Frontal cortex (tissue), 3 donors: ENCODE measurements at regions not wholly inside any gene's neighbourhood (a gene's known extent, or its start where the extent isn't known, plus 50 kb on each side); places are given as distances from the start of the nearest gene placed in this dataset.

Source experiments
- DNase-seq, 2 donors: peaks; one replicate each; pipeline ENCODE4 v3.0.0; 2012; ENCODE audit warnings: low spot score in 2 of 2
- FAIRE-seq: peaks from 2 replicates; lab custom pipeline; 2012; peaks lifted over from hg19 to GRCh38; lab: Jason Lieb, UNC
- donor health status: control.
- donor health status: control.
- donor health status: control.

DNA sequence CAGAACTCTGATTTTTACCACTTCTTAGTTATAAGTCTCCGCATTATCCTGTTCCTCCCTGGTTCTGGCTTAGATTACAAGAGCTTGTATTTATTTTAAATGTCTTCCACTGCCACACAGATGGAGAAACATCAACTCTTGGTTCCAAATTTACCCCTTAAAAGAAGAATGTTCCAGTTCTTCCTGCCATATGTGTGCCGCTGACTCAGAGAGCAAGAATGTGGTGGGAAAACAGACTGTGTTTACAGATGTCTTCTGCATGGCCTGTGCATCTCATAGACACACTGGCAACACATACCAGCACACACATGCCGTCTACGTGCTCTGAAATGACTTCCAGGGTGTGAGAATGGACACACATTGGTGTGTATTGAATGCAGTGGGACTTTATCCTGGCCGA, 383.0 kb downstream of the LRIG3 start:
- DNase-seq, result no peak
- no peak for FAIRE-seq

DNA sequence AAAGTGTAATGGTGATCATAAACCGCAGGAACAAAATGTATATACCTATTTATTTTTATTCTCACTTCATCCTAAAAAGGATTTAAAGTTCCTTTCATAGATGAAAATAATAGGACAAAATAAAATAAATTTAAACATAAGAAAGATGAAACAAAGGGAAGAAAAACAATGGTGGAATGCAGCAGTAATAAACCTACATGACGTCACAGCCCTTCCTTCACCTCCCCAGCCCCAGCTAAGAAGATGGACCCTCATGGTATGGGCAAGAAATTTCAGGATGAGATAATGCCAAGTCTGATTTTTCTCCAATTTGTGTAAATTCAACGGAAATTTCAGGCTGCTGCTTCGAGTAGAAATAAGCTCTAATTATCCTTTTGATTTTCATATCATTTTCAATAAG, 381.0 kb downstream of the LRIG3 start:
- DNase-seq (no peak), FAIRE-seq (no peak)

DNA sequence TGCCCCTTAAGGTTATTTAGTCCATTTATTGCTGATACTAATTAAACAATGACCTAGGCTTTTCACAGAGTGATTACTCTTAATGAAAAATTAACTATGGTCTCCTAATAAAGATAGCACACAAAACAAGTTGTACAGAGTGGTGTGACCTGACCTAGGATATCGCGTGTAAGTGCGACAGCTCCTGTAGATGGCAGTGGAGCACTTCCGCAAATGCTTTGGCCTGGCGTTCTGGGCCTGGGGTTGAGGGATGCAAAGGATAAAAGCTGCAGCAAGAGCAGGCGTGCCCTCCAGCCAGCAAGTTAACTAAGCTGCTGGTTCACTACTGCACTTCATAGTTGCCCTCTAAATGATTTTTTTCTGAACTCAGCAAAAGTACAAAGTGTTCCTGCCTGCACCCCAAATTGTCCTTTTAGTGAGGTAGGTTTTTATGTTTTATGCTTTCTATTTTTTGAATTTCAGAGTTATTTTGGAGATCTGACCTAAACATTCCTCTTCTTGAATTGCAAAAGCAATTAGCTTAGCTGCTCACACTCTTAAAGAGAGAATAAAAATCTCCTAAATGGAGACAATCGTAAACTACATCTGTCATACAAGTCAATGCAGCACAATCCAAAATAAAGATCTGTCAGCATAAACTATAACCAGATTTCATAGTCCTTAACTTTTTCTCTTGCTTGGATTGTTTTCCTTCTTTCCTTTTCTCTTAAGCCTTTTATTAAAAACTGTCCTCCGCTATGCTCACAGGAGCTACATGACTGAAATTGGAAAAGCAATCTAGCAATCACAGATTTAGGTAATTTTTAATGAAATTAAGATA, 379.6 kb downstream of the LRIG3 start:
- FAIRE-seq, result no peak

DNA sequence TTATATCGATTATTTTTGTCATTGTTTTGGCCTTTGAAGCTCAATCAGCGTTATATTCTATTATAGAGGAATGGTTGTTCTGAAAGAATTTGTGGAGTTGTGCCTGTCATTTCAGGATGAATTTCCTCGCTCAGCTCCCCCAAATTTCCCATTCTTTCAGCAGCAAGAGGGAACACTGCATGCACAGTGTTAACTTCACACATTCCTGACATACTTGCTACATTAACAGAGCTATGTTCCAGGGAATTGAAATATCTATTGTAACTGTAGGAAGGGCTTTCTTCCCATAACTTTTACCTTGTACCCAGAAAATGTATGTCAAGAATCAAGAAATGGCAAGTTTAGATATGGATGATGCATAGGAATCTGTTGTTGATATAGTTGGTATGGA, 379.0 kb downstream of the LRIG3 start:
- no peak for FAIRE-seq
- no peak for DNase-seq

More for the DNA sequence above, 379.6 kb downstream of the LRIG3 start:
- DNase-seq, result peak in 1 of 2 donors; percentile 8

DNA sequence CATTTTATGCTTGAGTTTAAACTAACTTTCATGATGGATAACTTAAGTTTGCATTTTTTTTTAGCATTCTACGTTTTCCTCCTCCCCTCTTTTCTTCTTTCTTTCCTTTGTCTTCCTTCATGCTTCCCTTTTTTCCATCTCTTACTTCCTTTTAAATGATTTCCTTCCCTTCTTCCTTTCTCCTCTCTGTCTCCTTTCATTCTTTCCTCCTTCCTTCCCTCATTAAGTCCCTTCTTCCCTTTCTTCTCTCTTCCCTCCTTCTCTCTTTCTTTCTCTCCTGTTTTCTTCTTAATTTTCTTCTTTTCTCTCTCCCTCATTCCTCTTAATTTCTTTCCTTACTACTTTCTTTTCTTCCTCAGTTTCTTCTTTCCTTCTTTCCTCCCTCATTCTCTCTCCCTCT, 376.0 kb downstream of the LRIG3 start:
- no peak for FAIRE-seq
- no peak for DNase-seq

DNA sequence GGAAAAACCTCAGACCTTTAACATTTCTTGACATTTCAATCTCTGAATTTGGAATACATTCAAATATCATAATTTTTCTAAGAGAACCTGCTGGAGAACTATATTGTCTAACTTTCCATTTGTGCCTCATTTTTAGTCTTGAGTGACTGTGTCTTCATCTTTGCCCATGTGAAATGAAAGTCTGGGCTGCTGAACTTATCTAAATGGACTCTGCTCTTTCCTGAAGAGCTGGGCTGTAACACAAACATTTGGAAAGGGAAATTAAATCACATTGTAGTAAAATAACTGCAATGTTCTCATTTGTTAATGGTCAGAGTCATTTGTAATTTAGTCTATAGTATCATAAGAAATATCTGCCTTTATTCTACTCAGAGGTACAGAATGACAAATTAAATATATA, 373.1 kb downstream of the LRIG3 start:
- no peak for DNase-seq
- no peak for FAIRE-seq

DNA sequence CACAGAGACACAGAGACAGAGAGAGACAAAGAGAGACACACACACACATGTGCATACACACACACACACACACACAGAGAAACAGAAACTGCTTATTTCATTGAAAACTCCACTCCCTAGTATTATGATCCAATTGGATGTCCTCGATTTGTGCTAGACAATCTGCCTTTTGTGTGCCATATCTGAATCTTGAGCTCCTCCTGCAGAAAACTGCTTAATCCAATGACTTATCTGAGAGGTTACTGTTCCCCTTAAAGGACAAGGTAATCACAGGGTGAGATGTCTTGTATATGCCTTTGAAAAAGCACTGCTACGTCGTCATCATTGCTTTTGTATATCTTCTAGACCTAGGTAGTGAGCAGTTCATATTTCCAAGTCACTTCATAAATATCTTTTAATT, 371.5 kb downstream of the LRIG3 start:
- DNase-seq (no peak), FAIRE-seq (no peak)

DNA sequence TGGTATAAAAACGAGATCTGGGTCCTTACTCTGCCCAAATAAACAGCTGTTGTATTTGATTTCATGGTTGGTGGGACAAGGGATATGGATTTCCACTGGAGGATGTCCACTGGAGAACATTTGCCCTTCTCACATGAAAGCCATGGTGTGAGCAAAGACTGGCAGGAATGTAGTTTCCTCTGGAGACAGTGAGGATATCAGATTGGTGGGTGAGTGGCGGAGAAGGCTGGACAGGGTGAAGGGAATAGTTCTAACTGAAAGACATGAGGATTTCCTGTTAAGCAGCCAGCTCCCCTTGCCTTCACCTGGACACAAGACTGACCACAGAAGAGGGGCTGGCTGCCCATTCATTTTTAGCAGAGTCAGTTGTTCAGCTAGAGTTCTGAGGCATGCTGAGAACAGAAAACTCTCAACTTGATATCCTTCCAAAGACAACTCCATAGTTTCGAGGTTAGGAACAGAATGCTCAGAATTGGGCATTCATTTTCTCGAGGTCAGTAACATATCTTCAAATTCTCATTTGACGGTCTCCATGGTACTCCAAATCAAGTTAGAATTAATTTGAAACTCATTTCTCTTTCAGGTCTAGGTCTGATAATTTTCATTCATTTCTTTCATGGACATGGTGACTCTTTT, 365.7 kb downstream of the LRIG3 start:
- DNase-seq, result no peak

DNA sequence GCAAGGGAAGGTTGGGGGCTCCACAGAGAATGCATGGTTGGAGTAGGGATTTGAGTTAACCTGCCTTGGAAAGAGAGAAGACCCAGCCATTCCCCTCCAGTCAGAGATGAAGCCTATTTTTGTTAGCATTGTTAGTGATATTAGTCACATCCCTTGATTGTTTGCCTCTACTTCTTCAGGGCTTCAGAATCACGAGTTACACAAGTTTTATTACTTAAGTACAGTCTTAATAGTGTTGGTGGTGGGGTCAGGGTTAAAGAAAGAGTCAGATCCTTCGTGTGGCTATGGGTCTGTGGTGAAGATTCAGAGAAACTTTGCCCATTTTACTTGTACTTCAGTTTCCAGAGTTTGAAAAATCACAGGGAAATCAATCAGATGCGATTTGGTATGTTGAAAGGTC, 363.1 kb downstream of the LRIG3 start:
- no peak for DNase-seq
- no peak for FAIRE-seq

More for the DNA sequence above, 365.7 kb downstream of the LRIG3 start:
- no peak for FAIRE-seq

DNA sequence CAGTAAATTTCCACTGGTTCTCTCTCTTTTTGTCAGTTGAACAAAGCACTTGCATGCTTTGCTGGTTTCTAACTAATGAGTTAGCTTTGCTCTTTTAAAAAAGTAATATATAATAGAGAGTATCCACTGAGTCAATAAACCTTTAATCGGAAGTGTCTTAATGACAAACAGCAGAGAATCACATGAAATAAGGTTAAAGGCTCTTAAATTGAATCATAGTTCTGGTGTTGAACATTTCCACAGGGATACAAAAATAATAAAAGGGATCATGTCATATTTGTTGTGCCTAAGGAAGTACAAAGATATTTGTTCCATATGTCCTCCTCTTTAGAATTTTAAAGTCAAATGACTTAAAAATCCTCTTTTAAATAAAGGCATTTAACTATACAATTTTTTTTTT, 362.6 kb downstream of the LRIG3 start:
- FAIRE-seq (no peak), DNase-seq (no peak)

DNA sequence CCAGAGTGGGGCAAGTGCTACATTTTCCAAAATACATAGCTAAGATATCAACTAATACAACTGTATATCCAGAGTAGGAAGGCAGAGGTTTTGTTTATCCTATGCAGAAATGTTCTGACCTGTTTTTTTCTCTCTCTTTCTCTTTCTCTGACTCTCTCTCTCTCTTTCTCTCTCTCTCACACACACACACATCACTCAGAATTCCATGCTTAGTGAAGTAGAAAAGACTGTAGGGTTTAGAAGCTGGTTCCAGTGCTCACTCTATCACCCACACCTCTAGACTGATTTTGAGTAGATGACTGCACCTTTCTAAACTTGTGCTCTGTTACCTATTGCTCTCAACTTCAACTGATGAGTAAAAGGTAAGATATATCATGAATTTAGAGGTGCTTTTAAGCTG, 356.7 kb downstream of the LRIG3 start:
- no peak for DNase-seq
- no peak for FAIRE-seq

DNA sequence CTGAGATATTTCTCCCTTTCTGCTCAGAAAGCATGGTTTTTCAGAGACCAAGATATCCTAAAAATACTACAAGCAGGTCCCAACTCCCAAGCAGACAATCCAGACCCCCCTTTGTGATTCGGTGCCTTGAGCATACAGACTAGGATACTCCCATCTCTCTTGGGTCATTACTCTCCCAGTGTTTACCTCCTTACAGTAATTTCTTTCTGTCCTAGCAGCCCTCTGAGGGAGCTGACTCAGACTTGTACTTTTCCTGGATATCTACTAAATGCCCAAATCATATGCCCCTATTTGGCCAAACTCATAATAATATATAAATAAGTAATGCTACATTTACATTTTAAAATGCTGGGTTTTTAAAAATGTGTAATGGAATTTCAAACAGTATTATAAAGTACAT, 355.6 kb downstream of the LRIG3 start:
- FAIRE-seq, result no peak

DNA sequence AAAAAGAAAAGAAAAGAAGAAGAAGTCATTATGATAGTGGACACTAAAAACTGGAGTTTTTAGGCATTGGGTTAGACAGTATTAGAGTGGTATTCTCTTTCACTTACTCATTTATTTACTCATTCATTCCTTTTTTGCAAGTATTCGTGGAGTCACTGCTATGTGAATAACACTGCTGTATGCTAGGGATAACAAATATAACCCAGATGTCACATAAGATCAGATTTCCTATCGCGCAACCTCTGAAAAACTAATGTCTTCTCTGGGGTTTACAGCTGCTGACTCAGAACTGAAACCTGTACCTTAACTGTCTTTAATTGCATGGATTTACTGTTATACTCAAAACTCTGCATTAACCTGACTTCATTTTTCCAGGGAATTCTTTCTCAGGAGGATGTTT, 353.7 kb downstream of the LRIG3 start:
- no peak for DNase-seq

More for the DNA sequence above, 355.6 kb downstream of the LRIG3 start:
- peak in 1 of 2 donors; percentile 10 for DNase-seq

DNA sequence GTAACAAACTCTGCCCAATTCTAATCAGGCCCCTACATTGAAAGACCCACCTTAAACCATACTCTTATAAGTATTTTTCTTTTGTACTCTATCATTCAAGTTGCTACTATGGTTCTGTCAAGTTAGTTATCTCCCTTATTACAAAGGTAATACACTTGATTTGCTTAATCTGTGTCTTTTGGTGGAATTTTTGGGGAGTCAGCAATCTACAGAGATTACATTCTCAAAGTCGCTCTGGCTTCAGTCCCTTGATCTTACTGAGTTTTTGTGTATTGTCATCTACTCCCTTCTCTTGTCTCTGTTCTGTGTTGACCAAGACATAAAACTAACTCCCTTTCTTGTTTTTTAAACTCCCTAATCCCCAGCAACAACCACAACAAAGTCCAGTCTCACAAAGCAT, 353.1 kb downstream of the LRIG3 start:
- DNase-seq (no peak), FAIRE-seq (no peak)

More for the DNA sequence above, 353.7 kb downstream of the LRIG3 start:
- FAIRE-seq, result no peak

DNA sequence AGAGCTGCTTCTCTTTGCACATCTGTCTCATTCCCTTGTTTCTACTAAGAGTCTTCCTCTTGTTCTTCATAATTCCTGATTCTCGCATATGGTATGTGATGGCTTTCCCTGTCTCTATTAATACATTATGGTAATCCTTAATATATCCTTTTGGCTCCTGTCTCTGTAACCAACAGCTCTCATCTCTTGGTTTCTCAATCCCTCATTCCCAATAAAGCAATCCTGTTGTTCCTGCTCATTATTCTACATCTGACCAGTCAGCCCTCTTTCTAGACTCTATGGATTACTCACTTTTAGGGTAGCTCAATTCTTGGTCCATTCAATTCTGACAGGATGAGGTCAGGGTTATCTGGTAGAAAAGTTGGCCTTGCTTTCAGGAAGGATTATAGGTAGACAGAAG, 349.9 kb downstream of the LRIG3 start:
- no peak for DNase-seq
- FAIRE-seq, result no peak

DNA sequence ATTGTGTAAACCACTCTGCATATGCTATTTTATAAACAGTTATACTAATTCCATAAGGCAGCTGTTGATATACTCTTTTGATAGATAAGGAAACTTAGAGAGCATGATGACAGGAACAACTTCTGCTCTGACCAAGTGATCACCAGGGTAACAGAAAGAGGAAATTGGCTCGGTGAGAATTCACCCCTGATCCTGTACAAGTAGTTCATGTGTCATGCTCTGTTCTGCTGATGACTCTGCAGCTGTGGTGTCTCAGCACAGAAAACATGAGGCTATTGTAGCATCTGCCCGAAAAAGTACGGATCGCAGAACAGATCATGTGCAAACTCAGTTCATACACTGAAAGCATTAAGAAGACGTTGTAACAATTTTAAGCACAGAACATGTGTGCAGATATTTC, 345.0 kb downstream of the LRIG3 start:
- FAIRE-seq, result no peak
- DNase-seq, result no peak

DNA sequence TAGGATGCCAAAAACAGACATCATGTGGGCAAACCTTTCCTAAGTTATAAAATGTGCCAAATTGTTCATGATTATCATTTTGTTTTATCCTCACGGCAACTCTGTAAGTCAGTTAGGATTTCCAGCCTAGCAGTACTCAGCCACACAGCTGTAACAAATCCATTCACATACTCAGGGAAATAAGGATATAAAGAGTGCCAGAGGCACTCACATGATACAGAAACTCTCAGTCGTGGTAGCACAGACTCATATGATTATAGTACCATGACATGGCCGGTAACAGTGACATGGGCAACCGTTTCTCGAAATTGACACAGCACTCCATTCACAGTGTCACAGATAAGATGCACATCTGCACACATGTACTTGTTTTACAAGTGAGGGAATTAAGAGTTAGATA, 344.2 kb downstream of the LRIG3 start:
- no peak for FAIRE-seq
- no peak for DNase-seq

DNA sequence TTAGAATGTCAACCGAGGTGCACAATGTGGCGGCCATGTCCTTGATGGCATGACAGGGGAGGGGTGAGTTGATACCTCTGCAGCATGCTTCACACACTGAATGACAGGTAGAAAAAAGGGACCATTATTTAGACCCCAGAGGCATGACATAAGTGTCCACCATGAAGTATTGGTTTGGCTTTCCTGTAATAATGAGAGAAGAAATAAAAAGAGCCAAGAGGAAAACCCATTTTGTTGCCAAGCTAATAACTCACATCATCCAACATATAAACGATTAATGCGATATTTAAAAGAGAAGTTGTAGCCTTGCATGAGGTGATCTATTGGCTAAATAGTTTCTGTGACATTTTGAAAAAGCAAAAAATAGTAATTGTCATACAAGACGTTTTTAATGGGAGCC, 343.4 kb downstream of the LRIG3 start:
- no peak for FAIRE-seq
- DNase-seq, result no peak

DNA sequence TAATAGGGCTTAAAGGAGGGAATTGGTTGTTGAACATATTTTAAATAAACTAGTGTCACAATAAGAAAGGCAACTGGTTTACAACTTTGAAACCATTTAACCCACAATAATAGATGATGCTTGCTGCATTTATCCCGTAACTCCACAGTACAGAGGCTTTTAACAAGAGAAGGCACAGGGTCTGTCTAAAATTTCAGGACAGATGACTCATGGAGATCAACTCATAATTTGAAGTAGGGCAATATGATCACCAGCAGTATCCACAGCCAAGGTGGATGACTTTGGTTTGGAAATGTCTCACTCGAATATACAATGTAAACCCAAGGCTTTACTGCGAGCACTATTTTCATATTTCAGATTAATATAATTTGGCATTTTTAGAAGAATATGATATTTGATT, 340.2 kb downstream of the LRIG3 start:
- DNase-seq, result no peak
- no peak for FAIRE-seq

DNA sequence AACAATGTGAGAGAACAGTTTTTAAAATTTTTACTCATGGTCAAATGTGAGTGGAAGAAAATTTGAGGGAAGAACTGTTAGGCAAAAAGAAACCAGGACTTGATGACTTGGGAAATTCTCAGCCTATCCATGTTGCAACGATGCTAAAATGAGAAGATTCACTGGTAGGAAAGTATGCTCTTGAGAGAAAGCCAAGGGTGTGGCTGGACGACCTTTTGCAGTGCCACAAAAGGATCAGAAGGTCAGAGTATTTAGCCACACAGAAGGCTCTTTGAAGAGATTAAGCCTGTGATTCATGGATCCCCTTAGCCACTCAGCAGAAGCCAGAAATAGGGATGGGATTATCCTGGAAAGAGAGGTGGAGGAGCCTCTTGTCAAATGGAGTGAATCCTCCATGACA, 336.8 kb downstream of the LRIG3 start:
- FAIRE-seq (no peak), DNase-seq (no peak)

DNA sequence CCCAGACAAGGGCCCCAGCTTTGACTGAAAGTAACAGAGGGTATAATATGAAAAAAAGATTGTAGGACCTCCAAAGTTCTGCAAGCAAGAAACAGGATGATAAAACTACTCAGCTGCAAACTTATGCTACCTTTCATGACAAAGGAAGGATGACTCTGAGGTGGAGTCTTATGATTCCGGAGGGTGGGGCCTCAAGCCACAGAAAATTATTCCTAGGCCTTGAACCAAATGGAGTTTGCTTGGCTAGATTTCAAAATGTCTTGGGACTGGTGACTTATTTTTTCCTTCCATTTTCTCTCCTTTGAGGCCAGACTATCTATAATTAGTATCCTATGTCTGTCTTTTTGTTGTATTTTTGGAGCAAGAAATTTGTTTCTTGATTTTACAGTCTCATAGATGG, 336.4 kb downstream of the LRIG3 start:
- FAIRE-seq, result no peak

DNA sequence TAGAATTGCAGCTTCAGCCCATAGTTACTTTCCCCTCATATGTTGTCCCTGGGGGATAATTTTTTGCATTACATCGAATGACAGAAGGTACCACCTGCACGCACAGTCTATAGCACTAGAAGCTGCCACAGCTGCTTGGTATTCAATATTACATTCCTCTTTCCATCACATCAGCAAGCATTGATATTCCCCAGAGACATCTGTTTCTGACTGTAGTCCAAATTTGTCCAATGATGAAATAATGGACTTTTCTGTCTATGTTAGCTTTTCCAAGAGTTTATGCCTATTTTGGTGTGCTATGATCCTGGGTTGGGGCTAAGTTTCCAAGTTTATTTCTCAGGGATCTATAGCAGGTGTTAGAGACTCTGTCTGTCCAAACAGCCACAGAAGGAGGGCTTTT, 335.4 kb downstream of the LRIG3 start:
- no peak for DNase-seq
- FAIRE-seq, result no peak

More for the DNA sequence above, 336.4 kb downstream of the LRIG3 start:
- DNase-seq, result no peak
